ENCODE measurements at regions not wholly inside any gene's neighbourhood (a gene's known extent, or its start where the extent isn't known, plus 50 kb on each side); places are given as distances from the start of the nearest gene placed in this dataset.

GRCh38 chr16:13742928-13743327 is 177.0 kb upstream of the ERCC4 start:
- TF ChIP-seq CTCF (conservative IDR thresholded peaks at IDR 0.05 in 1 of 2, IDR thresholded peaks at IDR 0.05 in 1 of 2; ENCODE audit: extremely low read depth in 1 of 2, insufficient read depth in 1 of 2, low read depth in 1 of 2, low read length in 2 of 2) (no peak), EZH2 (IDR thresholded peaks at IDR 0.05; ENCODE audit: borderline replicate concordance, low read length) (no peak)
